Amygdala (tissue), 56 donors: ENCODE measurements at regions not wholly inside any gene's neighbourhood (a gene's known extent, or its start where the extent isn't known, plus 50 kb on each side); places are given as distances from the start of the nearest gene placed in this dataset.

Experiments used
- DNase-seq, 56 donors: peaks; one replicate each; lab custom pipeline; 2025; lab: John Stamatoyannopoulos, UW

DNA sequence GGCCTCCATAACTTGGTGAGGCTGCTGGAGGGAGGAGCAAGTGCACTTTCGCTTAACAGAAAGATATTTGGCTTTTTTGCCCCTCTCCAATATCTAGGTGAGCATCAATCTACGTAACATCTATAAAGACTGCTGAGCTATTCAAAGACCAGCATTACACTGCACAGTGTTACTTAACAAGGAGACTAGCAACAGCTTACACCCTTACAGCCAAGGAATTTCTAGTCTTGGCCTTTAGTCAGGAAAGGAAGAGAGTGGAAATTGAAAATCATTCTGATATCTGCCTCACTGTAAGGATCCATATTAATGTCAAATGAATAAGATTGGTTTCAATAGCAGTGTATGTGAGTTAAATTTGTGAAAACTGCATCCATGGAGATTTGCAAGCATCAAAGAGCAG lies 163.9 kb upstream of the DUSP10 start:
- no peak for DNase-seq

DNA sequence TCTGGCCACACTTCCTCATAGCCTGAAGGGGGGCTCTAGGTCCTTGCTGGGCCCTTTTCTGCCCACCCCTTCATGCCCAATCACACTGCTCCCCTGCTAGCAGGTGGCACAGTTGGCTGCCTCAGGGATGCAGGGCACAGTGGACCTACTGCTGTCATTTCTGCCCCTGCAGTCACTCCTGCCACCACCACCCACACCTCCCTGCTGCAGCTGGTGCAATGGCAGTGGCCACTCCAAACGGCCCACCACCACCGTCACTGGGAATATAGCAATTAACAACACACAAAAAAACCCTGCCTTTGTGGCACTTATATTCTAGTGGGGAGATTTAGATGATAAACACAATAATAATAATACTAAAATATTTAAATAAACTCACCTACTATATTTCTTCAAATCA lies 162.4 kb upstream of the DUSP10 start:
- no peak for DNase-seq

DNA sequence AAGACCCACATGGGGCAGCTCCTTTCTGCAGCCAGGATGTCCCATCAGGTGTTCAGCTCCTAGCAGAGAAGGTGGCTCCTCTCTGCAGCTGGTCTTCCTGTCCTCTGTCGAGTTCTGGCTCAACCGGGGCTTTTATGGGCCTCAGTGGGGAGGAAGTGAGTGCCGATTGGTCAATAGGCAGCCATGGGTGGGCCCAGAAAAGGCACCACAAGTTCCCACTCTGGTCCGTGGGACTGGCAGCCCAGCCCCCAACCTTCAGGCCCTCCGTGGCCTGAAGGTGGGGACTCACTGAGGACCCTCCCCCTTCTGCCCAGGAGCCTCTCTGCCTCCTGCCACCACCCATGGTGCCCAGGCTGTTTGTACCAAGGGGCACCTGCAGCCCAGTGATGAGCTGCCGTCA lies 161.7 kb upstream of the DUSP10 start:
- no peak for DNase-seq

DNA sequence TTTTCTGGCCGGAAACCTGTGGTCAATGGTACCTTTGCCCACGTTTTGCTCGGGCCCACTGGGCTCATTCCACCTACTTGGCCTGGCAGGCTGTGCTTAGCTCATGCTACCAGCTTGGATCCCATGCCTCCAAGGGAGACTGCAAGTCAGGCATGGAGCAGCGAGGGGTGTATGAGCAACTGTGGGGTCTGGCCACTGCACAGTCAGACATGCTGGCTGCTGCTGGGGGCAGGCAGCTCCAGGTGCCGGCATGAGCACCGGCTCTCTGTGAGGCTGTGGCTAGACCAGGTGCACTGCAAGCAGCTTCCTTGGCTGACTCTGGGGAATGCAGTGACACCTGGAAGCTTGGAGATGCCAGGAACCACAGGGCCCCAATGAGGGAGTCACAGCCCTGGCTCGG lies 161.1 kb upstream of the DUSP10 start:
- no peak for DNase-seq

DNA sequence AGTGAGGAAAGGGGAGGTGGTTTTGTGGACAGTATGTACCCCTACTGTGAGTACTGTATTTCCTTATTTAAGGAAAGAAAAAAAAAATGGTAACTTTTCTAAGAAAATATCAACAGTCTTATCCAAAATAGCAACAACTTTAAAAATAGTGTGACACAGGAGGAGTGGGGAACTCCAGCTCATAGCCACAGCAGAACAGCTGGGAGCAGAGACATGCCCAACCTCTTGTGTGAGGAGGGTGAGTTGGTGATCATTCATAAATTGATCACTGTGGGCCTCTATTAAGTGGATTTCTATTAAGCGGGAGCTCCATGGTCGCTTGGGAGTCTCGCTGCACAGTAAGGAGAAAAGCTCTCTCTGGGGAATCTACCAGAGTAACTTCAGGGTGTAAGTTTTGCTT lies 158.8 kb upstream of the DUSP10 start:
- DNase-seq = no peak

DNA sequence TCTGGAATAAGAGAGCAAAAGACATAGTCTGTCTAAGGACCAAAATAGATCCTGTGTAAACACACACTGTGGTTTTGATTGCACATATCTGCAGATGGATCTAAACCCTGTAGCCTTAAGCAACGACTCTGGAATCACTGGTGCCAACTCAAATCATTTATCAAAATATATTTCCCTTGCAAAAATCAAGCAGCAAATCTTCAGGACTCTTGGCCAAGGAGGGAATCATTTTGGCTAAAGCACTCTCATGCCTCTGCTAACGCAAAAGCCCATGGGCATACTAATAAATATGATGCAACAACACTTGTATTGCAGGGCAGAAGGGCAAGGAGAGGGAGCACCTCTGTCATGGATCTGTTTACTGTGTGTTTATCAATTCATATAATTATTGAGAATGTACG lies 155.4 kb upstream of the DUSP10 start:
- no peak for DNase-seq

DNA sequence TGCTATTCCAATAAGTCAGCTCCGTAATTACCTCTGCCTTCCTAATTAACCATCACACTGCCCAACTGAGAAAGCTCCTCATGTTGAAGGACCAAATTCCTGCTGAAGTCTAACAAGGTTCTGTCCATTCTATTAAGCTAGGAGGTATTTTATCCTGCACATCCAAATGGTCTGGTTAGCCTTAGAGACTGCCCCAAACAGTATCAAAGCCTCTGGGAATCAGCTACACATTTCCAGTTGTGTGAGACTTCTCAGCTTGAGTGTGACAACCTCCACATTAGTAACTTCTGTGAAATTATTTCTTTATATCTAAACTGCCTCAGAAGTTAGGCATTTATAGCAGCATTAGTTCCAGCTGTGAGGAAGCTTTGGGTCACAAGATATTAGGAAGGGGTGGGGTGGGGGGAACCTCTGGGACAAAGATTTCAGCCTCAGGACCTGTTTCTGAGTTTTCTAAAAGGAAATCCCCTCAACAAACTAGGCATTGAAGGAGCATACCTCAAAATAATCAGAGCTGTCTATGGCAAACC lies 150.5 kb upstream of the DUSP10 start:
- DNase-seq = no peak

DNA sequence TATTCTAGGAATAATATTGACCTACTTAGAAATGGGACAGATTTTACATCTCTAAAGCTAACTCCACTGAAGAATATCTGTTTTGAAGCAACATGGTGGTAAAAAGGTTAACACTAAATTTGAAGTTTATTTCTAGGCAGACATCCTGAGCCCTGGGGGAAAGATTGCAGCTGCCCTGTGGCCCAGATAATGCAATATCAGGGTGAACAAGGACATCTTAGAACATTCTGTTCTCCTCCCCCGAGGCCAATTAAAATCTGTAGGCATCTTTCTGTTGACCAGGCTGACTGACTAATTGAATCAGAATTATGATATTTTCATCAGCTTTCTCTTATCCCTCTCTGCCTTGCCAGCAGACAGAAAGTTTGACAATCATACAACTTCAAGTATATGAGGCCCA lies 149.8 kb upstream of the DUSP10 start:
- DNase-seq = no peak

DNA sequence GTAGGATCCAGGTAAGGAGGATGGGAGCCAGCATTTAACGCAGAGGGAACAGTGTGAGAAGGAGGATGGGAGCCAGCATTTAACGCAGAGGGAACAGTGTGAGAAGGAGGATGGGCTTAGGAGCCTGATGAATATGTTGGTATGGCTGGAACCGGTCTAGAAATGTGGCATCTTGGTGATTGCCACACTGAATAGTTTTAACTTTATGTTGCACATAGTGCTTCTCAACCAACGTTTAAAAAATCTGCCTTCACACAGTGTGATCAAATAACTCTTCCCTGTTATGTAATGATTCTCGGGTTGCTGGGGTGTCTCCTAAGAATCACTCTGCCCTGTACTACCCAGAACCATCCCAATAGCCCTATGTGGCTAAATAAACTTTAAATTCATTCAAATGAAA lies 146.9 kb upstream of the DUSP10 start:
- no peak for DNase-seq

DNA sequence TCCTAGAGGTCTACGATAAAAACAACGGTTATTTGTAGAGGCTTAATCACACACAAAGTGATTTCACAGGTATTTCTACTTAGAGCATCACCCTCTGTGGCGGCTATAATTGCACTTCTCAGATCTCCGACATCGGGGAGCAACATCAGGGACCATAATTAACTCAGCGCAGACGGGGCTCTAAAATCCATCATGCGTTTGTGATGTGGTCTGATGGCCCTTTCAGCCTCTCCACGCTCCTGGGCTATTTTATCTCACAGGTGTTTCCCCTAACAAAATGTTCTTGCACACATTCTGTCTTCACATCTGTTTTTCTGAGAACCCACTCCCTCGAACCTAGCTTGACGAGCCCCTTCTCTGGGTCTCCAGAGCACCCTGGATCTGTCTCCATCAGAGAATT lies 146.3 kb upstream of the DUSP10 start:
- DNase-seq = no peak

DNA sequence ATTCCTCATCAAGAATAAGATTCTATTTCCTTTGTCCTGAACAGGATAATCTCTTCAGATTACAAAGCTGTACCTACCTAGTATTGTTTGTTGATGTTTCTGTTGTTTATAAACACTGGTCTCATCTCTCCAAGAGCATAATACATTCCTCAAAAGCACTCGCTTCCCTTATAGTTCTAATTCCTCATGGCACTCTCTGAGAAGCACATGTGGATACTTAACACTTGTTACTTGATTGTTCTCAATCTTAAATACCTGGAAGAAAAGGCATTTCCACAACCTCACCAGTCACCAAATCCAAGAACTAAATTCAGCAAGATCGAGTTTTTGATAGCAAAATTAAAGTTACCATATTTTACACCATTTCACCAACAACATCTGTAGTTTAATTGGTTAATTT lies 145.9 kb upstream of the DUSP10 start:
- no peak for DNase-seq

DNA sequence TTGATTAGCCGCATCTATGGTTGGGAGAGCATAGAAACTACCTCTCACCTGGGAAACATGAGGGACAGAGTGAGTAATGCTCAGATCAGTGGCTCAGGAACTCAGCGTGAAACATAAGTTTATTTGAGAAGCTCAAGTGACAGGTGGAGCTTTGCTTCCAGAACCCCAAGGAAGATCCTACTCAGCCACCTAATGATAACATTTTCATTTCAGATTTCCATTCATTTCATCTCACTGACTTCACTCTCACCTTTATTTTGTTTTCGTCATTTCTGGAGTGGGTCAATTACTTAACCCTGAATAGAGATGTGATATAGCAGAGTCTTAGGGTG lies 145.5 kb upstream of the DUSP10 start:
- DNase-seq = no peak

DNA sequence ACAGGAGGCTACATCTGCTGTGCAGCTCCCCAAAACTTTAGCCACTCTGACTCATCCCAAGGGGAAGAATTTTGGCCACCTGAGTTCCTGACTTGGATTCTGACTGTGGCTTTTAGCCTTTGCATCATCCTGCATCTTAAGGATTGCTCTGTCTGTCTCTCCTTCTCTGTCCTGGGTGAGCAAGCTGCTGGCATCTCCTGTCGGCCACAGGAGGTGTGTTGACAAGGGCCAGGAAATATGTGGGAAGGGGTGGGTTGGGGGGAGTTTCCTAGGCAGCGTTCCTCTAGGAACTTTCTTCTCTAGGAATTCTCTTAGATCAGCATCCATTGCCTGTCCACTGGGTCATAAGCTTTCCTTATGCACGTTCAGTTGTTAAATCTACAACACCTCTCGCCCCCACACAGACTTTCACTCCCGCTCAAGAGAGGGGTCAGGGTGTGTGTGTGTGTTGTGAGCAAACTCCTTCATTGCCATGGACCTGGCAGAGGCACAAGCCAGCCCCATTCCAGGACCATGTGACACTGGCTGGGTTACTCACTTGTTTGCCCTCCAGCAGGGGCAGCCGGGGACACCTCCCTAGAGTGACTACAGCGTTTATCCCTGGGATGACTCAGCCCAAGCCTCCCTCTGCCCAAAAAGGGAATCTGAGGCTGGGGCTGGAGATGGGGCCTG lies 145.0 kb upstream of the DUSP10 start:
- no peak for DNase-seq

DNA sequence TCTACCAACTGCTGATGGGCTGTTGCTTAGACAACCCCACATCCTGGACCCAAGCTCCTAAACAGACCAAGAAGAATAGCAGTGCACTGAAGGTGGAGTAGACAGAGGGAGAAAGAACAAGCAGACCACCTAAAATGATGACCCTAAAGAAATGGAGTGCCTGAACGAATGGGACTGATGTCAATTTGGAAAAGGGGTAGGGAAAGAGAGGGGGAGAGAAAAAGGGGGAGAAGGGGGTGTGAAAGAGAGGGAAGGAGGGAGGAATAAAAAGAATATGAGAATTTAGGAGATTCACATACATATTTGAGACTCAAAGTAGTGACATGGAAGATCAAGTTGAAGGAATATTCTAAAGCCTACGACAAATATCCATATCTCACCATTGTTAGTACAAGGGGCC lies 144.4 kb upstream of the DUSP10 start:
- no peak for DNase-seq

DNA sequence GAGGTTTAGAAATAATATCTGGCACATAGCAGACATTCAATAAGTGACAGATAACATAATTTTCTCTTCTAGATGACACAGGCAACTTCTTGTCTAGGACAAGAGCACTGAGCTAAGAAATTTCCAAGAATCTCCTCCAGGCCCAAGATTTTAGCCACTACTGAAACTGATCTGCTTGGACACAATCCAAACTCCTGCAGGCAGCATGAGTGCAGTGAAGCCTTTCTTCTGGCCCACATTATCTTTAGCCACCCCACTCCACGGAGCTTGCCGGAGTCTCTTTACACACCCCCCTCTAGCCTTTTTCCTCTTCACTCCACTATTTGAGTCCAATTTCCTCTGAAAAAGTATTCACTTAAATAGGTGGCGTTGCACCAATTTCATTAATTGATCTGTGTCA lies 142.9 kb upstream of the DUSP10 start:
- DNase-seq = no peak

DNA sequence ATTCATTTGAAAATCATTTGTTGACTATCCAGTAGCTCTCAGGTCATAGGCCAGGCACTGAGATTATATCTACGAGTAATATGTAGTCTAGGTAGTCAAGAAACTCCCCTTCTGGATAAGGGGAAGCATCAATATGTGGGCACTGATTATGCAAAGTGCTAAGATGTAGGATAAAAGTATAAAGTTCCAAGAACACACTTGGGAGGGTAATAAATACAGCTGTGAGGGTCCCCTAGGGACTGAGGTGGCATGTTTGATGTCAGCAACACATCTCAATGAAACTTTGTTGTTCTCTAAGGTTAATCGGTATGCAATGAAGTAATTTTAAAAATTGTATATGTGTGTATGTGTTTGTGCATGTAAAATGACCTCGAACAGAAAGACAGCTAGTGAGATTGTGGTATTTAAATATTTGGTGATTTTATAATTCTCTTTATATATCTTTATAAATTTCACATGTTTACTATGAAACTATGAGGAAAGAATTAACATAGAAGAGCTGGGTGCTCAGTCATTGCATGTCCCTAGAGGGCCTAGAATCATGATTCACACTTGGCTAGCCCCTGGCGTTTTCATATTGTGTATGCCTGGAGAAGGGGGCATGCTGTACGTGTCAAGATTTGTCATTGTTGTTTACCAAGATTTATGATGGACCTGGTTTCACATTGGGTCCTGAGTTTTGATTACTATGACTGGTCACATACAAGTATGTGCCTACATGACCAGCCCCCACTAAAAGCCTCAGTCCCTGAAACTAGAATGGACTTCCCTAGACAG lies 140.1 kb upstream of the DUSP10 start:
- DNase-seq = no peak

DNA sequence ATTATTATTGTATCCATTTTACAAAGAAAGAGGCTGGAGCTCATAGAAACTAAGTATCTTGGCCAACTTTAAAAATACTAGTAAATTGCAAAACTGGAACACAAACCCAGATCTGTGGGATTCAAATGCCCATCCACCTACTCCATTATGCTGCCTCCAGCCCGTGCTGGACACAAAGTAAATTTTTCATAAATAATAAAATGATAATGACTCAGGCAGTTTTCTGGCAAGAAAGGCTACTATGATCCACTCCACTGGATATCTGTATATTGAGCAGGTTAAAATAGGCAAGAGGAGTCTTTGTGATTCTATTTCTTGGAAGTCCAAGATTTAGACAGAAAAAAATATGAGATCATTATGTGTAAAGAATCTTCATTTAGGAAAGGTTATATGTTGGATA lies 138.3 kb upstream of the DUSP10 start:
- DNase-seq = no peak

DNA sequence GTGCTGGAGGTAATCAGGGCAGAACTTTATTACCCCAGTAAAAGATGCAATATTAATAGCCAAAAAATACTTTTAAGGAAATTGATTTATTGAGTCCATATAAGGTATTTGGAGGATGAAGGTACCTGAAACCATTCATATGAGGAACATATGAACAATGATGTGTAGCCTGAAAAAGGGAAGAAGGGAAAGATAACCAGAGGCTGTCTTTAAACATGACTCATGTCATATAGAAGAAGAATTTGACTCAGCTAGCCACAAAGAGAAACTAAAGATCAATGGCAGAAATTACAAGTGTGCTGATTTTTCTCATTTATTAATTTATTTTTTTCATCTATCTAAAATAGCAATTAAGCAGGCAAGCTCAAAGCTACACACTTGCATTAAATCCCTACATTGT lies 136.2 kb upstream of the DUSP10 start:
- no peak for DNase-seq

DNA sequence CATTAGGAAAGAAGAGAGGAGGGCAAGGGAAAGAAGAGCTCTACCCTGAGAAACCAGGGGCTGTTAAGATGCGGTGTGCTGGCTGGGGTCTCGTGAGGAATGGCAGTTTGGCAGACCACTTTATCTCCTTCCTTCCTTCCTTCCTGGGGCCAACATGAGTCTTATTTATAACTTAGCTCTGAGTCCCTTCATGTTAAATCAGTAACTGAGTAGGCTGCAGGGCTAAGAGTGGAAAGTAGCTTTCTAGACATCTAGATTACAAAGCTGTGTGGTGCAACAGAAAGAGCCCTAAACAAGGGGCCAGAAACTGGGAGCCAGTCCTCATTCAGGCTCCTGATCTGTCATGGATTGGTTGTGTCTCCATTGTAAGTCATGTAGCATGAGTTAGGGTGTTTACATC lies 135.4 kb upstream of the DUSP10 start:
- no peak for DNase-seq

DNA sequence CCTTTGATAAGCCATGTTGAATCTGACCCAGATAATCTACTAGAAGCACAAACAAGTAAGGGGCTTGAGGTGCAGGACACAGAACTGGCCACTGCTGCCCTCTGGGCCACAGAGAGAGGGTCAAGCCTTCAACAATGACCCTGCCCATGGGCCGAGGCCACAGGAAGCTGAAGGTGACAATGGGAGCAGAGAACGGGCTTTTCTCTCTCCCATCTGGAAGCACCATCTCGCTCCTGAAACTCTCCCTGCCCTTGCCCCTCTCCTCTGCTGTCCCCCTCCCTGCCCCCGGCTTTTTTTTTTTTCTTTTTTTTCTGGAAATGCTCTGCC lies 133.1 kb upstream of the DUSP10 start:
- no peak for DNase-seq

DNA sequence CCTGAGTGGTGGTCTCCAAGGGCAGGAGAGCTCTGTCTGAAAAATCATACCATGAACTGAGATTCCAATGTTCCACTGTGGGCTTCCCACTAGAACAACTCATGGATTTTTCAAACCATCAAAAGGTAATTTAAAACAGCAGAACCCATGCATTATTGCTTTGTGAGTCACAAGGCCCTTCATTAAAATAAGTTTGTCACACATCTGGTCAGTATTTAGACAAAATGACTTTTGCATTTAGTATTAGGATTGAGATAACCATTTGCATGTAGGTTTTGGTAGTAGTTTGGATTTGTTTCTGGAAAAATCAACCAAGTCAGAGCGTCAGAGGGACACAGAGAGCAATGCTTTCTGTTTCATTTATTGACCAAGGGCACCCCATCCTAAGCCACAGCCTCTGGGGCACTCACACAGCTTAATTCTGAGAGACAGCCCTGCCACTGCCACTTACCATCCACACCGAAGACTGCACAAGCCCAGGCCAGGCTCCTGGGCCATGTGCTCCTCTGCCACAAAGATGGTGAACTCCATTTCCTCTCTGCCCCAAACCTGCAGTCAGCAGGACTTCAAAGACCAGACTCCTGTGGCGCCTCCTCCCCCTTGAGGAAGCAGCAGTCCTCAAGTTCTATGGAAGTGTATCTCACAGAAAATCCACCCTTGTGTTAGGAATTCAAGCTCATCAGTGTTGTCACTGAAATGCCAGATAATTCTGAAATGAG lies 132.6 kb upstream of the DUSP10 start:
- no peak for DNase-seq

DNA sequence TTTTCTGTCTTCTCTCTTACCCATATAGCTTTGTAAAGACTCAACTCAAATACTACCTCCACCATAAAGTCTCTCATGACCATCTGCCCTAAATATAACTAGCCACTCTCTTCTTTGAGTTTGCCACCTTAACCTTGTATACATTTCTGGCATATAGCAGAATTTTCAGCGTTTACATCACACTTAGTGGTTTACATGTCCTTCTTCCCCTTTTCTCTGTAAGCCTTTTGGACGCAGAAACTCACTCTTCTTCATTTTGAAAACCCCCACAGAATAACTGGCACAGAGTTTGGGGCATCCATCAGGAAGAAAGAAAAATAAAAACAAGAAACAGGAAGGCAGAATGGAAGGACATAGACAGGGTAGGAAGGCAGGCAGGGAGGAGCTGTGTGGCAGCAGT lies 131.8 kb upstream of the DUSP10 start:
- no peak for DNase-seq
